Neural progenitor cell (in vitro differentiated cells): ENCODE measurements at regions not wholly inside any gene's neighbourhood (a gene's known extent, or its start where the extent isn't known, plus 50 kb on each side); places are given as distances from the start of the nearest gene placed in this dataset.

ENCODE experiments used
- DNase-seq: peaks from one replicate; pipeline ENCODE4 v3.0.0-alpha.2; 2016; ENCODE audit warnings: low spot score
- H2AFZ ChIP-seq: fragments of 200-600 bp; sonication (generic); replicated peaks from 2 replicates; pipeline ENCODE4 v1.6.1; 2016; ENCODE audit warnings: antibody characterized with exemption
- H3F3A ChIP-seq: fragments of 200-600 bp; sonication (generic); 2 replicates; pipeline ENCODE4 v1.6.1; 2016; ENCODE audit warnings: antibody characterized with exemption, low read depth
- H3K27ac ChIP-seq: fragments of 200-600 bp; sonication (generic); 2 replicates; pipeline ENCODE4 v1.5.1; 2016; ENCODE audit warnings: mild to moderate bottlenecking
- H3K27me3 ChIP-seq: fragments of 200-600 bp; sonication (generic); 2 replicates; pipeline ENCODE4 v1.6.1; 2016; ENCODE audit warnings: mild to moderate bottlenecking, moderate library complexity
- H3K36me3 ChIP-seq: fragments of 200-600 bp; sonication (generic); 2 replicates; pipeline ENCODE4 v1.5.1; 2016
- H3K4me1 ChIP-seq: fragments of 200-600 bp; sonication (generic); 2 replicates; pipeline ENCODE4 v1.6.1; 2016; ENCODE audit warnings: mixed run types
- H3K4me2 ChIP-seq: fragments of 200-600 bp; sonication (generic); 2 replicates; pipeline ENCODE4 v1.6.1; 2016
- H3K4me3 ChIP-seq: fragments of 200-600 bp; sonication (generic); 2 replicates; pipeline ENCODE4 v1.5.1; 2016
- H3K79me2 ChIP-seq: fragments of 200-600 bp; sonication (generic); 2 replicates; pipeline ENCODE4 v1.6.1; 2016; ENCODE audit warnings: low read depth
- H3K9ac ChIP-seq: fragments of 200-600 bp; sonication (generic); 2 replicates; pipeline ENCODE4 v1.6.1; 2016
- H3K9me3 ChIP-seq: fragments of 200-600 bp; sonication (generic); 2 replicates; pipeline ENCODE4 v1.5.1; 2016; ENCODE audit warnings: low read depth
- H4K20me1 ChIP-seq: fragments of 200-600 bp; sonication (generic); 2 replicates; pipeline ENCODE4 v1.6.1; 2016; ENCODE audit warnings: low read depth
- H3K27ac Mint-ChIP-seq: 3 replicates; pipeline ENCODE4 v1.8.0; 2021; ENCODE audit warnings: mixed read lengths
- H3K27me3 Mint-ChIP-seq: 2 replicates; pipeline ENCODE4 v1.8.0; 2022; ENCODE audit warnings: low read depth, mild to moderate bottlenecking, inconsistent platforms, moderate library complexity, mixed read lengths; ENCODE audit not compliant: insufficient read depth
- H3K36me3 Mint-ChIP-seq: 3 replicates; pipeline ENCODE4 v1.8.0; 2021; ENCODE audit warnings: mixed read lengths
- H3K4me1 Mint-ChIP-seq: 3 replicates; pipeline ENCODE4 v1.8.0; 2021; ENCODE audit warnings: mixed read lengths
- H3K4me3 Mint-ChIP-seq: 3 replicates; pipeline ENCODE4 v1.8.0; 2021; ENCODE audit warnings: mild to moderate bottlenecking, moderate library complexity, mixed read lengths
- H3K9me3 Mint-ChIP-seq: 3 replicates; pipeline ENCODE4 v1.8.0; 2020; ENCODE audit warnings: mixed read lengths
- CTCF ChIP-seq: fragments of 200-600 bp; sonication (generic); IDR thresholded peaks from 2 replicates; pipeline ENCODE4 v1.5.1; 2017; ENCODE audit warnings: antibody characterized with exemption, mild to moderate bottlenecking
- EZH2 ChIP-seq: fragments of 200-600 bp; sonication (generic); IDR thresholded peaks from 2 replicates; pipeline ENCODE4 v1.6.1; 2017; ENCODE audit warnings: antibody characterized with exemption, mild to moderate bottlenecking, moderate library complexity
- EZH2phosphoT487 ChIP-seq: fragments of 200-600 bp; sonication (generic); IDR thresholded peaks from 2 replicates; pipeline ENCODE4 v1.6.1; 2017; ENCODE audit warnings: antibody characterized with exemption

- Histone ChIP-seq H3K4me2 (no peak overlapping the region), H4K20me1 (no peaks in the 10 kb centered on the region), H3K79me2 (no peaks in the 10 kb centered on the region), H3K27ac (no peak overlapping the region), H3K36me3 (no peaks in the 10 kb centered on the region), H3K4me1 (peaks cover 4% of the 10 kb centered on the region), H3K27me3 (no peaks in the 10 kb centered on the region), H3F3A (no peaks in the 10 kb centered on the region), H3K9ac (no peak overlapping the region), H2AFZ (no peak overlapping the region), H3K9me3 (no peaks in the 10 kb centered on the region), H3K4me3 (no peak overlapping the region)
- Mint-ChIP-seq H3K27me3 (no peaks in the 10 kb centered on the region), H3K4me3 (no peak overlapping the region), H3K9me3 (no peaks in the 10 kb centered on the region), H3K27ac (no peak overlapping the region), H3K4me1 (peaks cover 18% of the 10 kb centered on the region), H3K36me3 (no peaks in the 10 kb centered on the region)
- TF ChIP-seq CTCF = no peak
- TF ChIP-seq EZH2phosphoT487 = no peak
- no peak for TF ChIP-seq EZH2
- no peak for DNase-seq
Measured at GRCh38 chr2:107093426-107093957, 207.5 kb upstream of the ST6GAL2 start.

GRCh38 chr2:107094450-107094986, 208.6 kb upstream of the ST6GAL2 start:
- no peaks in the 10 kb centered on the region for H3K27me3 Mint-ChIP-seq
- no peak overlapping the region for H3K27ac Mint-ChIP-seq
- H3K9me3 ChIP-seq = no peaks in the 10 kb centered on the region
- H3K4me2 ChIP-seq = no peak overlapping the region
- H3K4me3 Mint-ChIP-seq = no peak overlapping the region
- H3K27me3 ChIP-seq = no peaks in the 10 kb centered on the region
- no peak overlapping the region for H3K27ac ChIP-seq
- no peaks in the 10 kb centered on the region for H3F3A ChIP-seq
- no peak overlapping the region for H2AFZ ChIP-seq
- no peaks in the 10 kb centered on the region for H3K9me3 Mint-ChIP-seq
- no peak overlapping the region for H3K9ac ChIP-seq
- no peaks in the 10 kb centered on the region for H3K79me2 ChIP-seq
- no peaks in the 10 kb centered on the region for H3K36me3 ChIP-seq
- no peak for TF ChIP-seq CTCF
- no peak for TF ChIP-seq EZH2
- H3K36me3 Mint-ChIP-seq = no peaks in the 10 kb centered on the region
- H3K4me1 ChIP-seq = peaks cover 6% of the 10 kb centered on the region
- no peak overlapping the region for H3K4me3 ChIP-seq
- no peaks in the 10 kb centered on the region for H4K20me1 ChIP-seq
- no peak for DNase-seq
- H3K4me1 Mint-ChIP-seq = peaks cover 19% of the 10 kb centered on the region

GRCh38 chr2:107102176-107102575, 216.2 kb upstream of the ST6GAL2 start:
- H3K27me3 Mint-ChIP-seq = no peaks in the 10 kb centered on the region
- Histone ChIP-seq H3K9me3 (no peaks in the 10 kb centered on the region), H3K27me3 (no peaks in the 10 kb centered on the region), H3K9ac (no peak overlapping the region), H3K4me2 (no peak overlapping the region), H2AFZ (no peak overlapping the region), H3F3A (no peaks in the 10 kb centered on the region), H3K4me3 (no peak overlapping the region), H4K20me1 (no peaks in the 10 kb centered on the region), H3K27ac (no peak overlapping the region), H3K79me2 (no peaks in the 10 kb centered on the region), H3K36me3 (no peaks in the 10 kb centered on the region), H3K4me1 (peaks cover 8% of the 10 kb centered on the region)
- H3K4me1 Mint-ChIP-seq = peaks cover 11% of the 10 kb centered on the region
- H3K36me3 Mint-ChIP-seq = no peaks in the 10 kb centered on the region
- peaks cover 3% of the 10 kb centered on the region for H3K9me3 Mint-ChIP-seq
- TF ChIP-seq CTCF (no peak), EZH2 (no peak)
- H3K27ac Mint-ChIP-seq = no peak overlapping the region
- DNase-seq = no peak
- H3K4me3 Mint-ChIP-seq = no peak overlapping the region
